ENCODE measurements at regions not wholly inside any gene's neighbourhood (a gene's known extent, or its start where the extent isn't known, plus 50 kb on each side); places are given as distances from the start of the nearest gene placed in this dataset.

GRCh38 chr9:13919401-13919800 lies 394.5 kb downstream of the NFIB start:
- BruUV-seq (replicated peaks): no TSS peak
- Histone ChIP-seq H3K9ac (replicated peaks; ENCODE audit: extremely low read depth, insufficient read depth, low read length) (no peak overlapping the region), H4K20me1 (replicated peaks; ENCODE audit: control insufficient read depth, extremely low read depth, insufficient read depth, low read length) (no peaks in the 10 kb centered on the region), H3K9me3 (replicated peaks; ENCODE audit: control insufficient read depth, insufficient read depth, low read length) (no peaks in the 10 kb centered on the region), H3K9me1 (replicated peaks; ENCODE audit: control insufficient read depth, extremely low read depth, insufficient read depth, low read length) (no peaks in the 10 kb centered on the region), H3K4me3 (replicated peaks in 1 of 3; ENCODE audit: insufficient read depth in 1 of 3, low read depth in 1 of 3, low read length in 3 of 3) (no peak overlapping the region), H3K36me3 (ENCODE audit: control insufficient read depth in 2 of 2, extremely low read depth in 1 of 2, insufficient read depth in 2 of 2, low read length in 2 of 2) (no peaks in the 10 kb centered on the region), H3K27ac (ENCODE audit: insufficient read depth, low read depth, low read length) (no peak overlapping the region), H3K4me2 (ENCODE audit: insufficient read depth, low read length) (no peak overlapping the region), H3K27me3 (ENCODE audit: control insufficient read depth in 2 of 2, insufficient read depth in 2 of 2, low read length in 2 of 2) (no peaks in the 10 kb centered on the region), H3K4me1 (ENCODE audit: control insufficient read depth, extremely low read depth, insufficient read depth, low read length) (no peaks in the 10 kb centered on the region), H2AFZ (ENCODE audit: low read depth, low read length) (no peak overlapping the region), H3K79me2 (ENCODE audit: control insufficient read depth, insufficient read depth, low read length) (no peaks in the 10 kb centered on the region)
- ChIA-PET CTCF (interaction anchor here (0.8 to 0.9 kb wide), 2 partner anchors 29 to 491 kb away, joined by 3 to 4 read pairs; no protein-coding TSS in a partner anchor), POLR2A (no interaction called here)
- DNase-seq (ENCODE audit: low read depth, low spot score): no peak
- intact Hi-C loops (cut with micrococcal nuclease) (no loop called here), dilution Hi-C loops (cut with MboI; ENCODE audit: extremely low pct_ligation_motif_present, low sequenced_read_pairs) (no loop called here)
- TF ChIP-seq EZH2 (IDR thresholded peaks at IDR 0.05; ENCODE audit: borderline replicate concordance, low read depth, low read length, severe bottlenecking): no peak
- TF ChIP-seq POLR2A (IDR thresholded peaks at IDR 0.05; ENCODE audit: low read depth, low read length): no peak
- TF ChIP-seq MAX (IDR thresholded peaks at IDR 0.05; ENCODE audit: insufficient read depth, insufficient read length): no peak
- no peak for TF ChIP-seq POLR2AphosphoS5 (IDR thresholded peaks at IDR 0.05; ENCODE audit: insufficient read depth, low read depth, low read length)
- TF ChIP-seq FOS (IDR thresholded peaks at IDR 0.05; ENCODE audit: borderline replicate concordance, insufficient read depth, low read length): no peak
- no peak for TF ChIP-seq GATA2 (IDR thresholded peaks at IDR 0.05; ENCODE audit: insufficient read depth, insufficient read length, low read depth, low read length)
- no peak for FAIRE-seq

- no peak overlapping the region for H3K9ac ChIP-seq (replicated peaks; ENCODE audit: extremely low read depth, insufficient read depth, low read length)
- no peak overlapping the region for H3K4me3 ChIP-seq (replicated peaks in 1 of 3; ENCODE audit: insufficient read depth in 1 of 3, low read depth in 1 of 3, low read length in 3 of 3)
- POLR2A ChIA-PET: no interaction called here
- H2AFZ ChIP-seq (ENCODE audit: low read depth, low read length): no peak overlapping the region
- CTCF ChIA-PET: interaction anchor here (0.9 kb wide), 1 partner anchor 22 kb away, joined by 3 read pairs; no protein-coding TSS in a partner anchor
- H4K20me1 ChIP-seq (replicated peaks; ENCODE audit: control insufficient read depth, extremely low read depth, insufficient read depth, low read length): no peaks in the 10 kb centered on the region
- no peaks in the 10 kb centered on the region for H3K36me3 ChIP-seq (ENCODE audit: control insufficient read depth in 2 of 2, extremely low read depth in 1 of 2, insufficient read depth in 2 of 2, low read length in 2 of 2)
- intact Hi-C loops (cut with micrococcal nuclease) (no loop called here), dilution Hi-C loops (cut with MboI; ENCODE audit: extremely low pct_ligation_motif_present, low sequenced_read_pairs) (no loop called here)
- H3K9me3 ChIP-seq (replicated peaks; ENCODE audit: control insufficient read depth, insufficient read depth, low read length): no peaks in the 10 kb centered on the region
- FAIRE-seq (no peak), DNase-seq (ENCODE audit: low read depth, low spot score) (no peak)
- no peaks in the 10 kb centered on the region for H3K27me3 ChIP-seq (ENCODE audit: control insufficient read depth in 2 of 2, insufficient read depth in 2 of 2, low read length in 2 of 2)
- no TSS peak for BruUV-seq (replicated peaks)
- TF ChIP-seq MAX (IDR thresholded peaks at IDR 0.05; ENCODE audit: insufficient read depth, insufficient read length) (no peak), CTCF (IDR thresholded peaks at IDR 0.05; ENCODE audit: extremely low read depth in 1 of 2, insufficient read depth in 1 of 2, low read depth in 1 of 2, low read length in 2 of 2) (no peak), EZH2 (IDR thresholded peaks at IDR 0.05; ENCODE audit: borderline replicate concordance, low read depth, low read length, severe bottlenecking) (no peak), MYC (IDR thresholded peaks at IDR 0.05; ENCODE audit: low read depth, low read length) (no peak), JUN (IDR thresholded peaks at IDR 0.05; ENCODE audit: borderline replicate concordance, insufficient read depth, insufficient read length, low read depth) (no peak), POLR2A (IDR thresholded peaks at IDR 0.05; ENCODE audit: low read depth, low read length) (no peak), POLR2AphosphoS5 (IDR thresholded peaks at IDR 0.05; ENCODE audit: insufficient read depth, low read depth, low read length) (no peak), GATA2 (IDR thresholded peaks at IDR 0.05; ENCODE audit: insufficient read depth, insufficient read length, low read depth, low read length) (no peak), FOS (IDR thresholded peaks at IDR 0.05; ENCODE audit: borderline replicate concordance, insufficient read depth, low read length) (no peak)
- no peaks in the 10 kb centered on the region for H3K9me1 ChIP-seq (replicated peaks; ENCODE audit: control insufficient read depth, extremely low read depth, insufficient read depth, low read length)
- H3K4me2 ChIP-seq (ENCODE audit: insufficient read depth, low read length): no peak overlapping the region
- no peak overlapping the region for H3K27ac ChIP-seq (ENCODE audit: insufficient read depth, low read depth, low read length)
- no peaks in the 10 kb centered on the region for H3K4me1 ChIP-seq (ENCODE audit: control insufficient read depth, extremely low read depth, insufficient read depth, low read length)
- H3K79me2 ChIP-seq (ENCODE audit: control insufficient read depth, insufficient read depth, low read length): no peaks in the 10 kb centered on the region
Measured at GRCh38 chr9:13917534-13917933, 396.4 kb downstream of the NFIB start.

All from endothelial cell of umbilical vein (primary cell).